Parathyroid adenoma (tissue), 2 donors: ENCODE measurements at regions not wholly inside any gene's neighbourhood (a gene's known extent, or its start where the extent isn't known, plus 50 kb on each side); places are given as distances from the start of the nearest gene placed in this dataset.

ENCODE experiments used
- H2AFZ ChIP-seq: fragments of 300-600 bp; sonication (generic); one replicate; pipeline ENCODE4 v1.7.0; 2017; ENCODE audit warnings: antibody characterized with exemption, mild to moderate bottlenecking
- H3K27ac ChIP-seq: fragments of 300-600 bp; sonication (generic); one replicate; pipeline ENCODE4 v1.7.0; 2017
- H3K27me3 ChIP-seq: fragments of 300-600 bp; sonication (generic); one replicate; pipeline ENCODE4 v1.7.0; 2017; ENCODE audit warnings: low read length; ENCODE audit not compliant: control insufficient read depth, insufficient read depth
- H3K36me3 ChIP-seq: fragments of 300-600 bp; sonication (generic); one replicate; pipeline ENCODE4 v1.7.0; 2017; ENCODE audit warnings: low read length; ENCODE audit not compliant: control insufficient read depth, insufficient read depth
- H3K4me1 ChIP-seq: fragments of 300-600 bp; sonication (generic); one replicate; pipeline ENCODE4 v1.7.0; 2017; ENCODE audit warnings: control low read depth
- H3K4me2 ChIP-seq: fragments of 300-600 bp; sonication (generic); one replicate; pipeline ENCODE4 v1.7.0; 2017; ENCODE audit warnings: low read length
- H3K4me3 ChIP-seq: fragments of 300-600 bp; sonication (generic); one replicate; pipeline ENCODE4 v1.7.0; 2017; ENCODE audit warnings: low read depth, low read length
- H3K79me2 ChIP-seq: fragments of 300-600 bp; sonication (generic); one replicate; pipeline ENCODE4 v1.7.0; 2017; ENCODE audit warnings: control low read depth
- H3K9ac ChIP-seq: fragments of 300-600 bp; sonication (generic); one replicate; pipeline ENCODE4 v1.7.0; 2017; ENCODE audit warnings: mild to moderate bottlenecking
- H3K9me3 ChIP-seq: fragments of 300-600 bp; sonication (generic); one replicate; pipeline ENCODE4 v1.7.0; 2017; ENCODE audit warnings: low read length; ENCODE audit not compliant: control insufficient read depth
- TF ChIP-seq, protein P1 (sequence below): fragments of 300-600 bp; sonication (generic); IDR thresholded peaks from one replicate; pipeline ENCODE4 v1.7.0; 2017; ENCODE audit warnings: antibody characterized with exemption, mild to moderate bottlenecking
- donor health status: primary hyperparathyroidism.

DNA sequence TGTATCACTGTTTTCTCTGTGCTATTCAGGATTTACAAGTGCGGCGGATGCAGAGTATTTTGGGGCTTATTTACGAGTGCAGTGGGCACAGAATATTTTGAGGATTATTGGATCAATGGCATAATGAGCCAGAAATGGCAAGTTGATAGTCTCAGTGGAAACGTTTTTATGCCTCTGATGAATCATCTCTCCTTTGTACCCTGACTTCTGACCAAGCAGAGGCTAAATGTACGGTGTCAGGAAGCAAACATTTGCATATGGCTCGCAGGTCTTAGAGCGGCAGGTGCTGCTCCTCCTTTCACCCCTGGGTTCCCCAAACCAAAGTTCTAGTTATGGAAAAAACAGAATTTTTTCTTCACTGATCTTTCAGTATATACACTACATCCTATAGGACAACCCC is 94.5 kb downstream of the LIG4 start:
- no peaks in the 10 kb centered on the region for H3K4me1 ChIP-seq
- no peaks in the 10 kb centered on the region for H3K27me3 ChIP-seq
- no peaks in the 10 kb centered on the region for H3K36me3 ChIP-seq
- TF ChIP-seq, protein P1, sequence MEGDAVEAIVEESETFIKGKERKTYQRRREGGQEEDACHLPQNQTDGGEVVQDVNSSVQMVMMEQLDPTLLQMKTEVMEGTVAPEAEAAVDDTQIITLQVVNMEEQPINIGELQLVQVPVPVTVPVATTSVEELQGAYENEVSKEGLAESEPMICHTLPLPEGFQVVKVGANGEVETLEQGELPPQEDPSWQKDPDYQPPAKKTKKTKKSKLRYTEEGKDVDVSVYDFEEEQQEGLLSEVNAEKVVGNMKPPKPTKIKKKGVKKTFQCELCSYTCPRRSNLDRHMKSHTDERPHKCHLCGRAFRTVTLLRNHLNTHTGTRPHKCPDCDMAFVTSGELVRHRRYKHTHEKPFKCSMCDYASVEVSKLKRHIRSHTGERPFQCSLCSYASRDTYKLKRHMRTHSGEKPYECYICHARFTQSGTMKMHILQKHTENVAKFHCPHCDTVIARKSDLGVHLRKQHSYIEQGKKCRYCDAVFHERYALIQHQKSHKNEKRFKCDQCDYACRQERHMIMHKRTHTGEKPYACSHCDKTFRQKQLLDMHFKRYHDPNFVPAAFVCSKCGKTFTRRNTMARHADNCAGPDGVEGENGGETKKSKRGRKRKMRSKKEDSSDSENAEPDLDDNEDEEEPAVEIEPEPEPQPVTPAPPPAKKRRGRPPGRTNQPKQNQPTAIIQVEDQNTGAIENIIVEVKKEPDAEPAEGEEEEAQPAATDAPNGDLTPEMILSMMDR = no peak
- no peaks in the 10 kb centered on the region for H3K79me2 ChIP-seq
- no peak overlapping the region for H3K4me2 ChIP-seq
- H3K4me3 ChIP-seq = no peak overlapping the region
- H3K27ac ChIP-seq = no peak overlapping the region
- H3K9me3 ChIP-seq = no peaks in the 10 kb centered on the region
- H3K9ac ChIP-seq = no peak overlapping the region
- H2AFZ ChIP-seq = no peak overlapping the region

DNA sequence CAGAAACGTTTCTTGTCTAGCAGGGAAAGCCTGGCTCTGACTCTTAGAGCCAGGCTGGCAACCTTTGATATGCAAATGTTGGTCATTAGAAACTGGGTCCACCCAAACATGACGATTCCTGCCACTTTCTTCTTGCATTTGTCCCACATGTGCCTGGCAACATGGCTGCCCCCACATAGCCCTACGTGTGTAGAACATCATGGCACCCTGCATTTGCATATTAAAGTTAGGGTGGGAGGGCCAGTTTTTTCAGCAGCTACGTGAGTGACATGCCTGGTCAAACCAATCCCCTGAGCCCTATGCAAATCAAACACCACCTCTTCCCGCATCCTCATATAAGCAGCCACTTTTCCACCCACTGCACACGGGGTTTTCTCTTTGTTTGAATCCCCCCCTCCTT is 95.0 kb downstream of the LIG4 start:
- TF ChIP-seq, protein P1 = no peak

DNA sequence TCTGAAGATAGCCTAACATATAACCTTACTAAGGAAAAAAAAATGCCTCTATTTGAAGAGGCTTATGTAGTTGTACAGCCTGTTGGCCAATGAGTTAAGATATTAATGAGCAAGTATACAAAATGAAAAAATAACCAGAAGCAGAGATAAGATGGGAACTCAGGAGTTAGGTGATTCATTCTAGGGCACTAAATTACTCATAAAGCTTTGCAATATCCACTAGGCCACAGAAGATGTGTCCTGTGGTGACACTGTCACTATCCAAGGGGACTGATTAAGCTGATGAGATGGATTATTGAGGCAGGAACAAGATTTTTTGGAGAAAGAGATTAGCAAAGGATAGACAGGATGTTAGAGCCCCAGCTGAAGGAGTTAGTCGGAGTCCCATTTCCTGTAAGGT is 99.6 kb downstream of the LIG4 start:
- no peak overlapping the region for H3K27ac ChIP-seq

More for the DNA sequence above, 95.0 kb downstream of the LIG4 start:
- Histone ChIP-seq H2AFZ (no peak overlapping the region), H3K27ac (no peak overlapping the region), H3K9me3 (no peaks in the 10 kb centered on the region), H3K36me3 (no peaks in the 10 kb centered on the region), H3K4me1 (no peaks in the 10 kb centered on the region), H3K4me3 (no peak overlapping the region), H3K79me2 (no peaks in the 10 kb centered on the region), H3K9ac (no peak overlapping the region), H3K4me2 (no peak overlapping the region), H3K27me3 (no peaks in the 10 kb centered on the region)

DNA sequence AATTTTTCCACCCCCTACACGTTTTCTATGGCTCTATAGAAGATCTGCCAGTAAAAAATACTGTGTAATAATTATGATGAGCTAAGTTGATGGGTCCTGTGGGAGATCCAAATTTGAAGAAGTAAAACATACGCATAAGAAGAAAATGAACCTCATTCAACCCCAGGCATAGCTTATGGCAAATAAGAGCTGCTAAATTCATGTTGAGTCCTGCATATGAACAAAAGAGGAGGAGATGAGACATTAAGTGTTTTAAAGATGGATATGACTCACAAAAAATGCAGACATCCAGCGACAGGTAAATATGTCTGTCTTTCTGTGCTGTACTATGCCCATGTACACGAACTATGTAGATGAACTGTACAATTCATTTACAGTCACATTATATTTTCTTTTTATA is 101.9 kb downstream of the LIG4 start:
- H3K4me2 ChIP-seq = no peak overlapping the region
- no peaks in the 10 kb centered on the region for H3K9me3 ChIP-seq
- TF ChIP-seq, protein P1 = no peak
- H3K27me3 ChIP-seq = no peaks in the 10 kb centered on the region
- no peak overlapping the region for H2AFZ ChIP-seq
- no peak overlapping the region for H3K27ac ChIP-seq
- H3K4me1 ChIP-seq = no peaks in the 10 kb centered on the region
- H3K4me3 ChIP-seq = no peak overlapping the region
- no peaks in the 10 kb centered on the region for H3K79me2 ChIP-seq
- H3K36me3 ChIP-seq = no peaks in the 10 kb centered on the region
- H3K9ac ChIP-seq = no peak overlapping the region

More for the DNA sequence above, 99.6 kb downstream of the LIG4 start:
- H3K4me3 ChIP-seq = no peak overlapping the region
- TF ChIP-seq, protein P1 = no peak
- no peak overlapping the region for H2AFZ ChIP-seq
- no peak overlapping the region for H3K4me2 ChIP-seq
- no peaks in the 10 kb centered on the region for H3K4me1 ChIP-seq
- H3K36me3 ChIP-seq = no peaks in the 10 kb centered on the region
- H3K9me3 ChIP-seq = no peaks in the 10 kb centered on the region
- no peaks in the 10 kb centered on the region for H3K27me3 ChIP-seq
- H3K9ac ChIP-seq = no peak overlapping the region
- no peaks in the 10 kb centered on the region for H3K79me2 ChIP-seq

DNA sequence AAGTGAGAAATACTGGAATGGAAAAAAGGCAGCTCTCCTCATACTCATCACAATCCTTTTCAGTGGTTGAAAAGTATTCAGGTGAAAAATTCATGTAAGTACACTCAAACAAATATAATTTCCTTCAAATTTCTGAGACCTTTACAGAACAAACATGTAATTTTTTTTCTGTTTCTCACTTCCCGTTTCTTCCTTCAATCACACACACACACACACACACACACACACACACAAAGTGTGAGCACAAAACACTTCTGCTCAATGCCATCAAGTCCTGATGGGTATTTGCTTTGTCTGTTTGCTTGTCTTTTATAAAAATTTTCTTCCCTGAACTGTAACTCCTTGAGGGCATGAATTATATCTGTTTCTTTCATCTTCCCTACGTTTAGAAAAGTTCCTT is 110.6 kb downstream of the LIG4 start:
- Histone ChIP-seq H3K9me3 (no peaks in the 10 kb centered on the region), H2AFZ (no peak overlapping the region), H3K27ac (no peak overlapping the region), H3K36me3 (no peaks in the 10 kb centered on the region), H3K4me3 (no peak overlapping the region), H3K9ac (no peak overlapping the region), H3K27me3 (no peaks in the 10 kb centered on the region), H3K4me1 (no peaks in the 10 kb centered on the region), H3K4me2 (no peak overlapping the region), H3K79me2 (no peaks in the 10 kb centered on the region)
- TF ChIP-seq, protein P1 = no peak
